ENCODE measurements at regions not wholly inside any gene's neighbourhood (a gene's known extent, or its start where the extent isn't known, plus 50 kb on each side); places are given as distances from the start of the nearest gene placed in this dataset.

DNA sequence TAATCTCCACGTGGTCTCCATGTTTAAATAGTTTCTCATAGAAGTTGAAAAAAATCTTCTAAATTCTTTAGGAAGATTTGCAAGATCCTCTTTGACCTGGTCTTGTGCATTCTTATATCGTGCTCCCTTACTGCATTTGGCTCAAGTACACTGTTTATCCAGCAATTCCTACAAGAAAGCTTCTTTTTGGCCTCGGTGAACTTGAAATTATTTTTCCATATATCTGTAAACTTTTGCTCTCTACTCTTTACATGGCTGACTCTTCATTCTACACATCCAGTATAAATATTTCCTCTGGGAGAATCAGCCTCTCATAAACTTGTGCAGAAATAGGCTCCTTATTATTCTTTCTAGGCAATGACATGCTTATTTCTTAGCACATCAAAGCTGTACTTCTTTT is 1457.9 kb upstream of the PRR20A start:
- no peak overlapping the region for H3K4me3 Mint-ChIP-seq
- POLR2A ChIA-PET: no interaction called here
- peaks cover 4% of the 10 kb centered on the region for H3K9me3 Mint-ChIP-seq
- ATAC-seq: no peak
- H3K36me3 Mint-ChIP-seq (ENCODE audit: low read depth): no peaks in the 10 kb centered on the region
- intact Hi-C loops (cut with micrococcal nuclease): no loop called here
- no peaks in the 10 kb centered on the region for H3K27me3 Mint-ChIP-seq
- H3K4me1 Mint-ChIP-seq (ENCODE audit: low read depth): no peaks in the 10 kb centered on the region
- CTCF ChIA-PET: no interaction called here
- no peak for DNase-seq
- no peak for TF ChIP-seq CTCF (IDR thresholded peaks at IDR 0.05)
- no peak overlapping the region for H3K27ac Mint-ChIP-seq

GRCh38 chr13:55705526-55705925 is 1435.2 kb upstream of the PRR20A start:
- no peaks in the 10 kb centered on the region for H3K27me3 Mint-ChIP-seq
- no peaks in the 10 kb centered on the region for H3K36me3 Mint-ChIP-seq (ENCODE audit: low read depth)
- ATAC-seq: no peak
- ChIA-PET CTCF (no interaction called here), POLR2A (no interaction called here)
- H3K9me3 Mint-ChIP-seq: peaks cover 8% of the 10 kb centered on the region
- no peak overlapping the region for H3K27ac Mint-ChIP-seq
- no peak overlapping the region for H3K4me3 Mint-ChIP-seq
- H3K4me1 Mint-ChIP-seq (ENCODE audit: low read depth): no peaks in the 10 kb centered on the region
- TF ChIP-seq CTCF (IDR thresholded peaks at IDR 0.05): no peak
- intact Hi-C loops (cut with micrococcal nuclease): no loop called here
- DNase-seq: no peak

- intact Hi-C loops (cut with micrococcal nuclease): no loop called here
- no peaks in the 10 kb centered on the region for H3K4me1 Mint-ChIP-seq (ENCODE audit: low read depth)
- ChIA-PET POLR2A (no interaction called here), CTCF (no interaction called here)
- H3K36me3 Mint-ChIP-seq (ENCODE audit: low read depth): no peaks in the 10 kb centered on the region
- no peak for ATAC-seq
- no peak for TF ChIP-seq CTCF (IDR thresholded peaks at IDR 0.05)
- no peaks in the 10 kb centered on the region for H3K27me3 Mint-ChIP-seq
- no peak overlapping the region for H3K27ac Mint-ChIP-seq
- DNase-seq: no peak
- H3K4me3 Mint-ChIP-seq: no peak overlapping the region
- H3K9me3 Mint-ChIP-seq: peaks cover 8% of the 10 kb centered on the region
Measured at GRCh38 chr13:55705971-55706370, 1434.7 kb upstream of the PRR20A start.

DNA sequence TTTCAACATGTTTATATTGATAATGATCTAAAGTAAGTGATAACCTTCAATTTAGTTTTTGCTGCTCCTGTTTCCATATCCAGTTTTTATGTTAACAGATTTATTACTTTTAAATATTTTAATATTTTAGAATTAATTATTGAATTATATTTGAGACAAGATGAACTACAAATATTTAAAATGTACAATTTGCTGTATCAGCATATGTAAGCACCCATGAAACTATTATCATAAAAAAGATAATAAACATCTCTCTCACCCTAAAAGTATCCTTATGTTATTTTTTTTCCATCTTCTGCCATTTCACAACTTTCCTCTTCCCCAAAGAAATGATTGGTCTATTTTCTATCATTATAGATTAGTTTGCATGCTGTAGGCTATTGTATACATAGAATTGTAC is 1426.6 kb upstream of the PRR20A start:
- ATAC-seq: no peak
- H3K4me3 Mint-ChIP-seq: no peak overlapping the region
- ChIA-PET POLR2A (no interaction called here), CTCF (no interaction called here)
- H3K9me3 Mint-ChIP-seq: peaks cover 17% of the 10 kb centered on the region
- H3K27me3 Mint-ChIP-seq: no peaks in the 10 kb centered on the region
- no peak for TF ChIP-seq CTCF (IDR thresholded peaks at IDR 0.05)
- no peaks in the 10 kb centered on the region for H3K36me3 Mint-ChIP-seq (ENCODE audit: low read depth)
- no peaks in the 10 kb centered on the region for H3K4me1 Mint-ChIP-seq (ENCODE audit: low read depth)
- no peak overlapping the region for H3K27ac Mint-ChIP-seq
- intact Hi-C loops (cut with micrococcal nuclease): no loop called here
- DNase-seq: no peak

DNA sequence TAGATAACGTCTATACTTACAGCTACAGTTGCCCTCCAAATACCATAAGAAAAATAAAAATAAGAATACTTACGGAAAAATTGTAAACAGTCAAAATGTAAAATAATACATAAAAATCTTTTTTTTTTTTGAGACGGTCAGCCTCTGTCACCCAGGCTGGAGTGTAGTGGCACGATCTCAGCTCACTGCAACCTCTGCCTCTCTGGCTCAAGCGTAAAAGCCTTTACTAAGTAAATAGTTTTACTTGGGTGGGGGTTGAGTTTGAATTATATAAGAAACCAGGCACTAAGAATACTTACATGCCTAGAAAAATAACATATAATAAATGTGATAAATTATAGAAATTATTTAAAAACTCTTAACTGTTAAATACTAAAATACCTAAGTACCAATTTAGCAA is 1413.0 kb upstream of the PRR20A start:
- intact Hi-C loops (cut with micrococcal nuclease): no loop called here
- Mint-ChIP-seq H3K9me3 (peaks cover 8% of the 10 kb centered on the region), H3K27me3 (no peaks in the 10 kb centered on the region), H3K4me1 (ENCODE audit: low read depth) (no peaks in the 10 kb centered on the region), H3K27ac (no peak overlapping the region), H3K36me3 (ENCODE audit: low read depth) (no peaks in the 10 kb centered on the region), H3K4me3 (no peak overlapping the region)
- ChIA-PET CTCF (interaction anchor here (0.7 kb wide), 1 partner anchor 245 kb away, joined by 3 read pairs; no protein-coding TSS in a partner anchor), POLR2A (no interaction called here)
- ATAC-seq (no peak), DNase-seq (no peak)
- TF ChIP-seq CTCF (IDR thresholded peaks at IDR 0.05): no peak
